ENCODE measurements at regions not wholly inside any gene's neighbourhood (a gene's known extent, or its start where the extent isn't known, plus 50 kb on each side); places are given as distances from the start of the nearest gene placed in this dataset.
"Not testable (repeated sequence)": the region's sequence is repeated elsewhere in the genome, so short reads cannot be mapped to it uniquely, and the experiment has no call there.

DNA sequence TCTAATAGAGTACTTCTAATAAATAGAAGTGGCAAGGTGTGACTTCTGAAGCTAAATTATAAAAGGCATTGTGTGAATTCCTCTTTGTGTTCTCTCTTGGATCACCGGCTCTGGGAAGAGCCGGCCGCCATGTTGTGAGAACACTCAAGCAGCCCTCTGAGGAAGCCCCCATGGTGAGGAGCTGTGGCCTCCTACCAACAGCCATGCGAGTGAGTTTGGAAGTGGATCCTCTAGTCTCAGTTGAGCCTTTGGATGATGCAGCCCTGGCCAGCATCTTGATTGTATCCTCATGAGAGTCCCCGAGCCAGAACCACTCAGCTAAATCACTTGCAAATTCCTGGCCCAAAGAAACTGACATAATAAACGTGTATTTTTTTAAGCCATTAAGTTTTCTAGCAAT is 94.5 kb upstream of the CARD11 start:
- no peak for DNase-seq

GRCh38 chr7:3138997-3139396 is 95.3 kb upstream of the CARD11 start:
- DNase-seq = peak; percentile 3

DNA sequence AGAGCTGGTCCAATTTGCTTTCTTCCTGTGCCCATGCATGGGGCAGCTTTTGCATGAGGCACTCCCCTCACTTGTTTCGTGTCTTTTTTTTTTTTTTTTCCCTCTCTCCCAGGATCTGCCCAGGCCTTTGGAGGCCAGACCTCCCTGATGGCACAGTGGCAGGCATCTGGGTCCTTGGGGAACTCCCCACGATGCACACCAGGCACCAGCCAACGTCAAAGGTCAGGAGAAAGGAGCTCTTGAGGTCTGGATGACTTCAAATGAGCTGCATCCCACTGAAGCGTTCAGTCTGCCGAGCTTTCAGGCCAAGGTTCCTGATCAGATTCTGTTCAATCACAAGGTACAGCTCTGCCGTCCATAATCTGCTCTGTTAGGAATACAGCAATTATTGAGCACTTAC is 97.2 kb upstream of the CARD11 start:
- DNase-seq = no peak

GRCh38 chr7:3141326-3141725 is 97.7 kb upstream of the CARD11 start:
- no peak for DNase-seq

GRCh38 chr7:3143869-3144775 is 100.5 kb upstream of the CARD11 start:
- DNase-seq = no peak

DNA sequence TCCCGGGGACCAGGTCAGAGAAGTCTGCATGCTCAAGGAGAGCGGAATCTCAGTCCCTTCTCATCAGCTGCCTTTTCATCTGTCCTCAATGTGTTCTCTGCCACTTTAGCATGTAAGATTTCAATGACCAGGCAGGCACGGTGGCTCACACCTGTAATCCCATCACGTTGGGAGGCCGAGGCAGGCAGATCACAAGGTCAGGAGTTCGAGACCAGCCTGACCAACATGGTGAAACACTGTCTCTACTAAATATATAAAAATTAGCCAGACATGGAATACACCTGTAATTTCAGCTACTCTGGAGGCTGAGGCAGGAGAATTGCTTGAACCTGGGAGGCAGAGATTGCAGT is 101.1 kb upstream of the CARD11 start:
- not testable (repeated sequence) for DNase-seq

DNA sequence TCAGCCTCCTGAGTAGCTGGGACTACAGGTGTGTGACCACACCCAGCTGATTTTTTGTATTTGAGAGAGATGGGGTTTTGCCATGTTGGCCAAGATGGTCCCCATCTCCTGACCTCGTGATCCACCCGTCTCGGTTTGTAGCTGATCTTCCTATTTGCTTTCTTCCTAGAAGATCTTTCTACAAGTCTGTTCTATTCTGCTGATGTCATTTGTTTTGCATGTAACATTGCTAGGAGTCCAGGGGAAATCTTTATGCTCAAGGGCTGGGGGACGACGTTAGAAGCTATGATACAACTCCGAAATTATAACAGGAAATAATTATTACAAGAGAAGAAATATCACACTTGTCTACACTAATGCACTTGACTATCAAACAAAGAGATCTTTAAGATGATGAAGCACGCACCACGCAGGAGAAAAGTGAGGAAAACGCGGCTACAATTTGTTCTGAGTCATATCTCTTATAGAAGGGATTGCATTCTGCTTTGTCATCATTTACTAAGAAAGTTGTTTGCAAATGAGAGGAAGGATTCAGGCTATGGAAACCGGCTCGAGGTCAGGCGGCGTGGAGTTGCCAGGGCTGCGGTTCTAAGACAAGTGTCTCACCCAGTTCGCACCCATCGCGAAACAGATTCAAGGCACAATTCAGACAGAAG is 103.0 kb upstream of the CARD11 start:
- no peak for DNase-seq

GRCh38 chr7:3148471-3148870 is 104.8 kb upstream of the CARD11 start:
- not testable (repeated sequence) for DNase-seq

- no peak for DNase-seq
These were observed 105.7 kb upstream of the CARD11 start for GRCh38 chr7:3149231-3149995.

DNA sequence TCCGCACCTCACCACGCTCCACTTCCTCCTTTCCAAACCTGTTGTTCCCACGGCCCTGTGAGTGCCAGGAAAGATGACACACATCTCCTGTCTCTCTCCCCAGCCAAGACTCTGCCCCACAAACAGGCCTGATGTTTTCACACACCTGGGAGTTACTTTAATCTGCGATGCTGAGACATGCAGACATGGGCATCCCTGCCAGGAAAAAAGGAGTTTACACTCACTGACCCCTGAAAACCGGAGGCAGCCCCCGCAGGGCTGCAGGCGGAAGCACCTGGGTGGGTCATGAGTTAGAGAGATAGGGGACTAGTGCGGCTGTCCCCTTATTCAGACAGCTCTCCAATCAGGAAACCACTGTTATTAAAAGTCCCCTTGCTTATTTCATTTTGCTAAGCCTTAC is 106.4 kb upstream of the CARD11 start:
- DNase-seq = no peak

GRCh38 chr7:3151784-3152183 is 108.1 kb upstream of the CARD11 start:
- DNase-seq = no peak

GRCh38 chr7:3152714-3153113 is 109.0 kb upstream of the CARD11 start:
- DNase-seq = no peak

GRCh38 chr7:3153118-3153517 is 109.5 kb upstream of the CARD11 start:
- no peak for DNase-seq

DNA sequence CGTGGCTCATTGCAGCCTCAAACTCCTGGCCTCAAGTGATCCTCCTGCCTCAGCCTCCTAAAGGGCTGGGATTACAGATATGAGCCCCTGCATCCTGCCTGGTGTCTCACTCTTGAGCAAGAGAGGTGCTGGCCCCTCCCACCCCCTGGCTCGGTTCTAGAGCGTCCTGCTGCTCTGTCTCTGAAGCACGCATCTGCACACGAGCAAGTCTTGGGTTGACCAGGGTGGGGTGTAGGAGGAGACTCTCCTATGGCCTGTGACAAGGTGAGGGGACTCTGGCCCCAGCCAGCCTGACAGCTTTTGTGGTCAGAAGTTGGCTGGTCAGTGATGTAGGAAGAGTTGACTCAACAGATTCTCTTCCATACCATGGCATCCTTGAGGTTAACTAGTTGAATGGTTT is 110.7 kb upstream of the CARD11 start:
- no peak for DNase-seq

DNA sequence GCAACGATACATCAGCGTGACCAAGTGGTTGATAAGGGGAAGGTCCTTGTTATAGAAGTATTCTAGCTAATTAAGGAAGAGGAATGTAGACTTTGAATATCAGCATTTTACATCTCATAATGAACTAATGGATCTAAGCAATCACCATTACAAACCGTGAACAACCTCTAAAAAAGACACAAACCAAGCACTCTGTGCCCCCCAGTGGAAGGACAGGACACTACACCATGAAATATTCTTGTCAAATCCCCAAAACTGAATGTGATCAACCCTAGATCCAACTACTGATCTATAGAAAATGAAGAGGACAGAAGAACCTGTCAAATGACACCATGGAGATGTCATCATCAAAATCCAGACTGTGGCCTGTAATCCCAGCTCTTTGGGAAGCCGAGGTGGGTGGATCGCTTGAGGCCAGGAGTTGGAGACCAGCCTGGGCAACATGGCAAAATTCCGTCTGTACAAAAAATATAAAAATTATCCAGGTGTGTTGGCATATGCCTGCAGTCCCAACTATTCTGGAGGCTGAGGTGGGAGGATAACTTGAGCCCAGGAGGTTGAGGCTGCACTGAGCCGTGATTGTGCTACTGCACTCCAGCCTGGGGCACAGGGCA is 111.3 kb upstream of the CARD11 start:
- peak; percentile 23 for DNase-seq

GRCh38 chr7:3156508-3156907 is 112.8 kb upstream of the CARD11 start:
- DNase-seq = no peak

- peak; percentile 22 for DNase-seq
These were observed 114.1 kb upstream of the CARD11 start for GRCh38 chr7:3157566-3158287.

DNA sequence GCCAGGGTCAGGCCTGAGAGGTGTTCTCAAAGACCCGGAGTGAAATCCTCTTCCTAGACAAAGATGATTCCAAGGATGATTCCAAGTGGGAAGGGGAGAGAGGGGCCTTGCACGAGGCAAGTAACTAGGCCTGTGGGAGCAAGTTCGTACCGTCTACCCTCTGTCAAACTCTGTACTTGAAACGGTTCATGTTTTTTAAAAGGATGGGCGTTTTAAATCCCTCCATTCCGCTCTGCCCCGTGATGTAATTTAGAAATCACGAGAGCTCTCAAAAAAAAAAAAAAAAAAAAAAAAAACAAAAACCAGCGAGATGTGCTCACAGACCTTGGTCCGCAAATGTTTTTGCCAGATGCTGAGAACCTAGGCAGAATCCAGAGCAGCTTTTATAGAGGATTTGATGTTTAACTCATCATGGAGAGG is 114.7 kb upstream of the CARD11 start:
- no peak for DNase-seq

DNA sequence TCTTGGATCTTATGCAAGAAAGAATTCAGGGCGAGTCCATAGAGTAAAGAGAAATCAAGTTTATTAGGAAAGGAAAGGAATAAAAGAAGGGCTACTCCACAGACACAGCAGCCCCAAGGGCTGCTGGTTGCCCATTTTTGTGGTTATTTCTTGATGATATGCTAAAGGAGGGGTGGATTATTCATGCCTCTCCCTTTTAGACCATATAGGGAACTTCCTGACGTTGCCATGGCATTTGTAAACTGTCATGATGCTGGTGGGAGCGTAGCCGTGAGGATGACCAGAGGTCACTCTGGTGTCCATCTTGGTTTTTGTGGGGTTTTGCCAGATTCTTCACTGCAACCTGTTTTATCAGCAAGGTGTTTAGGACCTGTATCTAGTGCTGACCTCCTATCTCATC is 115.4 kb upstream of the CARD11 start:
- no peak for DNase-seq

DNA sequence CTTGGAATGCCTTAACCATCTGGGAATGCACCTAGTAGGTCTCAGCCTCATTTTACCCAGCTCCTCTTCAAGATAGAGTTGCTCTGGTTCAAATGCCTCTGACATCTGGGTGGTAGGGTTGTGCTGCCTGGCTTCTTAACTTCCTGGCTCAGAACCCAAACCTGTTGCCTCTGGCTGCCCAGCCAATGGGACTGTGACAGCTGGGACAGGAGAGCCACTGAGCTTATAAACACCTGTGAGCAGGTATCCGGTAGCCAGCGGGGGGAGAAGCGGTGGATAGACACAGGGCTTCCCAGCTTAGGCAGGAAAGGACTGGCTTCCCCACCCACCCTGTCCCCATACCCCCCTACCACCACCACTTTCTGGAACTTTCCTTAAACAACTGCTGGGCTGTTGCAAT is 115.8 kb upstream of the CARD11 start:
- no peak for DNase-seq

DNA sequence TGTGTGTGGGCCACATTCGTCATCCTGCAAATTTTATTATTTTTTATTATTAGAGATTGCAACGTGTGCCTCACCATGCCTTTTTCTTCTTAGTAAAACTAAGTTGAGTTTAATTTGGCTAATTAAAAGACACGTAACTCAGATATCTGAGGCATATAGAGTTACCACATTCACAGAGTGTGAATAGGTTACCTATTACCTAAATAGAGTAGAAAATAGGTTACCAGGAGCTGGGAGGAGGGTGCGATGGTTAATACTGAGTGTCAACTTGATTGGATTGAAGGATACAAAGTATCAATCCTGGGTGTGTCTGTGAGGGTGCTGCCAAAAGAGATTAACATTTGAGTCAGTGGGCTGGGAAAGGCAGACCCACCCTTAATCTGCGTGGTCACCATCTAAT is 116.3 kb upstream of the CARD11 start:
- not testable (repeated sequence) for DNase-seq

GRCh38 chr7:3162289-3162688 is 118.6 kb upstream of the CARD11 start:
- no peak for DNase-seq

DNA sequence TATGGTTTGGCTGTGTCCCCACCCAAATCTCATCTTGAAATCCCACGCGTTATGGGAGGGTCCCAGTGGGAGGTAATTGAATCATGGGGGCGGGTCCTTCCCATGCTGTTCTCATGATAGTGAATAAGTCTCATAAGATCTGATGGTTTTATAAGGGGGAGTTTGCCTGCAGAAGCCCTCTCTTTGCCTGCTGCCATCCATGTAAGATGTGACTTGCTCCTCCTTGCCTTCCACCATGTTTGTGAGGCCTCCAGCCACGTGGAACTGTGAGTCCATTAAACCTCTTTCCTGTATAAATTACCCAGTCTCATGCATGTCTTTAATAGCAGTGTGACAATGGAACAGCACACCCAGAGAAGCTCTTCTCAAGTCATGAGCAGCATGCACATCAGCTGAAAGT is 119.1 kb upstream of the CARD11 start:
- DNase-seq = not testable (repeated sequence)
